Upper lobe of left lung (tissue), 4 donors: ENCODE measurements at regions not wholly inside any gene's neighbourhood (a gene's known extent, or its start where the extent isn't known, plus 50 kb on each side); places are given as distances from the start of the nearest gene placed in this dataset.

Source experiments
- EP300 ChIP-seq, 4 donors: sonication (generic); formaldehyde crosslinking; IDR thresholded peaks; one replicate each; pipeline ENCODE4 v1.5.1; 2017; ENCODE audit warnings: antibody characterized with exemption in 4 of 4, control low read depth in 2 of 4
- POLR2A ChIP-seq, 4 donors: fragments of 450-650 bp; IDR thresholded peaks; one replicate each; pipeline ENCODE4 v1.5.1; 2016 to 2017; ENCODE audit warnings: antibody characterized with exemption in 4 of 4, mild to moderate bottlenecking in 2 of 4
- POLR2AphosphoS5 ChIP-seq, 2 donors: sonication (generic); formaldehyde crosslinking; IDR thresholded peaks; one replicate each; pipeline ENCODE4 v1.5.1; 2017; ENCODE audit warnings: antibody characterized with exemption in 2 of 2
- TF ChIP-seq, protein P1 (sequence below), 6 experiments: fragments of 450-650 bp in 4 of 6; fragments of 200-600 bp in 2 of 6; sonication (generic) in 2 of 6; IDR thresholded peaks; one replicate each; pipeline ENCODE4 v1.5.1; 2016 to 2019; ENCODE audit warnings: antibody characterized with exemption in 6 of 6

- TF ChIP-seq POLR2A (IDR thresholded peaks at IDR 0.05) = no peak
- TF ChIP-seq, protein P1, sequence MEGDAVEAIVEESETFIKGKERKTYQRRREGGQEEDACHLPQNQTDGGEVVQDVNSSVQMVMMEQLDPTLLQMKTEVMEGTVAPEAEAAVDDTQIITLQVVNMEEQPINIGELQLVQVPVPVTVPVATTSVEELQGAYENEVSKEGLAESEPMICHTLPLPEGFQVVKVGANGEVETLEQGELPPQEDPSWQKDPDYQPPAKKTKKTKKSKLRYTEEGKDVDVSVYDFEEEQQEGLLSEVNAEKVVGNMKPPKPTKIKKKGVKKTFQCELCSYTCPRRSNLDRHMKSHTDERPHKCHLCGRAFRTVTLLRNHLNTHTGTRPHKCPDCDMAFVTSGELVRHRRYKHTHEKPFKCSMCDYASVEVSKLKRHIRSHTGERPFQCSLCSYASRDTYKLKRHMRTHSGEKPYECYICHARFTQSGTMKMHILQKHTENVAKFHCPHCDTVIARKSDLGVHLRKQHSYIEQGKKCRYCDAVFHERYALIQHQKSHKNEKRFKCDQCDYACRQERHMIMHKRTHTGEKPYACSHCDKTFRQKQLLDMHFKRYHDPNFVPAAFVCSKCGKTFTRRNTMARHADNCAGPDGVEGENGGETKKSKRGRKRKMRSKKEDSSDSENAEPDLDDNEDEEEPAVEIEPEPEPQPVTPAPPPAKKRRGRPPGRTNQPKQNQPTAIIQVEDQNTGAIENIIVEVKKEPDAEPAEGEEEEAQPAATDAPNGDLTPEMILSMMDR (IDR thresholded peaks at IDR 0.05) = no peak
- TF ChIP-seq EP300 (IDR thresholded peaks at IDR 0.05) = no peak
- TF ChIP-seq POLR2AphosphoS5 (IDR thresholded peaks at IDR 0.05) = no peak
These were observed 251.2 kb upstream of the SASH1 start for GRCh38 chr6:148091394-148091793.
